ENCODE measurements at regions not wholly inside any gene's neighbourhood (a gene's known extent, or its start where the extent isn't known, plus 50 kb on each side); places are given as distances from the start of the nearest gene placed in this dataset.

DNA sequence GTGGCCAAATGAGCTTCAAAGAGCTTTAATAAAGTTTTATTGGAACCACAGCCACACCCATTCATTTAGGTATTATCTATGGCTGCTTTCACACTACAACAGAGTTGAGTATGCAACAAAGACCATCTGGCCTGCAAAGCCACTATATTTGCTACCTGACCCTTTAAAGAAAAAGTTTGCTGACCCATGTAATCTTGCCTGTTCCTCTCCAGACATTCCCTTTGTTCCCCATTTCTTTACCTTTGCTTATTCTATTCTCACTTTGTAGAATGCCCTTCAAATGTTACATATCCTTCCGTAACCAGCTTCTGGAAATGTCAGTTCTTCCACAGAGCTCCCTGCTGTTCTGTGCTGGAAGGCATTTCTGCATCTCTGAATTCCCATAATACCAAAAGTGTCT is 320.2 kb downstream of the TLE1 start:
- no peak for TF ChIP-seq ZNF790 (CRISPR knock-in tag; IDR thresholded peaks at IDR 0.05; ENCODE audit: borderline replicate concordance)
- TF ChIP-seq ZNF773 (CRISPR knock-in tag; IDR thresholded peaks at IDR 0.05; ENCODE audit: borderline replicate concordance), result no peak
- TF ChIP-seq RBM22 (optimal IDR thresholded peaks at IDR 0.05; ENCODE audit: low read length), result no peak
- TF ChIP-seq, protein P1, sequence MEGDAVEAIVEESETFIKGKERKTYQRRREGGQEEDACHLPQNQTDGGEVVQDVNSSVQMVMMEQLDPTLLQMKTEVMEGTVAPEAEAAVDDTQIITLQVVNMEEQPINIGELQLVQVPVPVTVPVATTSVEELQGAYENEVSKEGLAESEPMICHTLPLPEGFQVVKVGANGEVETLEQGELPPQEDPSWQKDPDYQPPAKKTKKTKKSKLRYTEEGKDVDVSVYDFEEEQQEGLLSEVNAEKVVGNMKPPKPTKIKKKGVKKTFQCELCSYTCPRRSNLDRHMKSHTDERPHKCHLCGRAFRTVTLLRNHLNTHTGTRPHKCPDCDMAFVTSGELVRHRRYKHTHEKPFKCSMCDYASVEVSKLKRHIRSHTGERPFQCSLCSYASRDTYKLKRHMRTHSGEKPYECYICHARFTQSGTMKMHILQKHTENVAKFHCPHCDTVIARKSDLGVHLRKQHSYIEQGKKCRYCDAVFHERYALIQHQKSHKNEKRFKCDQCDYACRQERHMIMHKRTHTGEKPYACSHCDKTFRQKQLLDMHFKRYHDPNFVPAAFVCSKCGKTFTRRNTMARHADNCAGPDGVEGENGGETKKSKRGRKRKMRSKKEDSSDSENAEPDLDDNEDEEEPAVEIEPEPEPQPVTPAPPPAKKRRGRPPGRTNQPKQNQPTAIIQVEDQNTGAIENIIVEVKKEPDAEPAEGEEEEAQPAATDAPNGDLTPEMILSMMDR (CRISPR knock-in tag; IDR thresholded peaks at IDR 0.05), result no peak
